PC-3 (cell line): ENCODE measurements at regions not wholly inside any gene's neighbourhood (a gene's known extent, or its start where the extent isn't known, plus 50 kb on each side); places are given as distances from the start of the nearest gene placed in this dataset.

Experiments used
- CTCF ChIP-seq: fragments of 300-600 bp; sonication (generic); conservative IDR thresholded peaks from 2 replicates; pipeline ENCODE4 v1.5.1; 2017; ENCODE audit warnings: antibody characterized with exemption, low read depth, mild to moderate bottlenecking, low read length
- EZH2 ChIP-seq: fragments of 300-600 bp; sonication (generic); IDR thresholded peaks from one replicate; pipeline ENCODE4 v1.6.1; 2017; ENCODE audit warnings: antibody characterized with exemption, mild to moderate bottlenecking, low read length; ENCODE audit not compliant: unreplicated experiment

- no peak for TF ChIP-seq CTCF
- no peak for TF ChIP-seq EZH2
Measured at GRCh38 chr20:4542270-4542669, 144.0 kb upstream of the PRNP start.
